PC-9 (cell line): ENCODE measurements at regions not wholly inside any gene's neighbourhood (a gene's known extent, or its start where the extent isn't known, plus 50 kb on each side); places are given as distances from the start of the nearest gene placed in this dataset.

Source experiments
- EZH2 ChIP-seq: fragments of 200-600 bp; sonication (generic); IDR thresholded peaks from 2 replicates; pipeline ENCODE4 v1.8.0; 2017; ENCODE audit warnings: antibody characterized with exemption, low read depth
- TF ChIP-seq, protein P1 (sequence below): fragments of 200-600 bp; sonication (generic); conservative IDR thresholded peaks from 2 replicates; pipeline ENCODE4 v1.6.1; 2017; ENCODE audit warnings: mixed run types, antibody characterized with exemption, mild to moderate bottlenecking, moderate library complexity

DNA sequence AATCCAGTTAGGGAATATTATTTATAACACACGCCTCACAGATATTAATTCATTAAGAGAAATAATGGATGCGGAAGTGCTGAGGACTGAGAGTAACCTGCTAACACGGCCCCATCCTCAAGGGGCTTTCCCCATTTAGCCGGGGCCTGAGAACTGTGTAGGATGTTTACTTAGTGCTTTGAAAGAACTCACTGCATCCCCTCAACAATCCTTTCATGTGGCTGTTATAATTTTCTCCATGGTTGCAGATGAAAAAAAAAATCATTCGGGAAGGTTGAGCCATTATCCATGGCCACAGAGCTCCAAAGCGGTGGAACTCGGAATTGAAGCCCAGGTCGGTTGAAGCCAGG lies 98.2 kb downstream of the ING1 start:
- no peak for TF ChIP-seq EZH2
- TF ChIP-seq, protein P1, sequence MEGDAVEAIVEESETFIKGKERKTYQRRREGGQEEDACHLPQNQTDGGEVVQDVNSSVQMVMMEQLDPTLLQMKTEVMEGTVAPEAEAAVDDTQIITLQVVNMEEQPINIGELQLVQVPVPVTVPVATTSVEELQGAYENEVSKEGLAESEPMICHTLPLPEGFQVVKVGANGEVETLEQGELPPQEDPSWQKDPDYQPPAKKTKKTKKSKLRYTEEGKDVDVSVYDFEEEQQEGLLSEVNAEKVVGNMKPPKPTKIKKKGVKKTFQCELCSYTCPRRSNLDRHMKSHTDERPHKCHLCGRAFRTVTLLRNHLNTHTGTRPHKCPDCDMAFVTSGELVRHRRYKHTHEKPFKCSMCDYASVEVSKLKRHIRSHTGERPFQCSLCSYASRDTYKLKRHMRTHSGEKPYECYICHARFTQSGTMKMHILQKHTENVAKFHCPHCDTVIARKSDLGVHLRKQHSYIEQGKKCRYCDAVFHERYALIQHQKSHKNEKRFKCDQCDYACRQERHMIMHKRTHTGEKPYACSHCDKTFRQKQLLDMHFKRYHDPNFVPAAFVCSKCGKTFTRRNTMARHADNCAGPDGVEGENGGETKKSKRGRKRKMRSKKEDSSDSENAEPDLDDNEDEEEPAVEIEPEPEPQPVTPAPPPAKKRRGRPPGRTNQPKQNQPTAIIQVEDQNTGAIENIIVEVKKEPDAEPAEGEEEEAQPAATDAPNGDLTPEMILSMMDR = no peak
